Endothelial cell (in vitro differentiated cells): ENCODE measurements at regions not wholly inside any gene's neighbourhood (a gene's known extent, or its start where the extent isn't known, plus 50 kb on each side); places are given as distances from the start of the nearest gene placed in this dataset.
"Not testable (repeated sequence)": the region's sequence is repeated elsewhere in the genome, so short reads cannot be mapped to it uniquely, and the experiment has no call there.

Source experiments
- DNase-seq: peaks from one replicate; pipeline ENCODE4 v3.0.0; 2021; ENCODE audit warnings: low spot score
- H3K27ac Mint-ChIP-seq: one replicate; pipeline ENCODE4 v1.8.0; 2021; ENCODE audit warnings: mixed read lengths, inconsistent platforms; ENCODE audit not compliant: unreplicated experiment
- H3K27me3 Mint-ChIP-seq: one replicate; pipeline ENCODE4 v1.8.0; 2021; ENCODE audit warnings: mild to moderate bottlenecking, moderate library complexity, mixed read lengths, inconsistent platforms; ENCODE audit not compliant: unreplicated experiment
- H3K36me3 Mint-ChIP-seq: one replicate; pipeline ENCODE4 v1.8.0; 2021; ENCODE audit warnings: mild to moderate bottlenecking, low read depth, mixed read lengths, inconsistent platforms; ENCODE audit not compliant: unreplicated experiment
- H3K4me1 Mint-ChIP-seq: one replicate; pipeline ENCODE4 v1.8.0; 2021; ENCODE audit warnings: mild to moderate bottlenecking, mixed read lengths, inconsistent platforms; ENCODE audit not compliant: unreplicated experiment
- H3K4me3 Mint-ChIP-seq: one replicate; pipeline ENCODE4 v1.8.0; 2021; ENCODE audit warnings: mild to moderate bottlenecking, mixed read lengths, inconsistent platforms; ENCODE audit not compliant: unreplicated experiment
- H3K9me3 Mint-ChIP-seq: one replicate; pipeline ENCODE4 v1.8.0; 2021; ENCODE audit warnings: mixed read lengths, inconsistent platforms; ENCODE audit not compliant: unreplicated experiment
- TF ChIP-seq, protein P1 (sequence below): fragments of 200-600 bp; sonication (generic); IDR thresholded peaks from one replicate; pipeline ENCODE4 v1.5.0; 2021; ENCODE audit warnings: antibody characterized with exemption; ENCODE audit not compliant: unreplicated experiment

DNA sequence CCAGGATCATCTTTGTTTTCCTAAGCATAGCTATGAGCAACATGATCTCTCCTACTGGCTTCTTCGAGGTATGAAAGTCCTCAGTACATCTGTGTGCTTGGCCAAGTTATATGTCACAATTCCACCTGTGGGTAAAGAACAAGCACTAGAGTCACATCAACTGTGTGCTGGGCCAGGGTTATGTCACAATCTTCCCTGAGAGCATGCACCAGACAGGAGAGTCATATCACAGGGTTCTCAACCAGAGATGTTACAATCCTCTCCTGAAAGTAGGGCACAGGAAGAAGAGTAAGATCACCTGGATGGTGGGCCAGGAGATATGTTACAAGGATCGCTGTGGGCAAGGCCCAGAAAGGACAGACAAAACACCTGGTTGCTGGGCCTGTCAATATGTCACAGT is 143.7 kb downstream of the ZNF675 start:
- TF ChIP-seq, protein P1, sequence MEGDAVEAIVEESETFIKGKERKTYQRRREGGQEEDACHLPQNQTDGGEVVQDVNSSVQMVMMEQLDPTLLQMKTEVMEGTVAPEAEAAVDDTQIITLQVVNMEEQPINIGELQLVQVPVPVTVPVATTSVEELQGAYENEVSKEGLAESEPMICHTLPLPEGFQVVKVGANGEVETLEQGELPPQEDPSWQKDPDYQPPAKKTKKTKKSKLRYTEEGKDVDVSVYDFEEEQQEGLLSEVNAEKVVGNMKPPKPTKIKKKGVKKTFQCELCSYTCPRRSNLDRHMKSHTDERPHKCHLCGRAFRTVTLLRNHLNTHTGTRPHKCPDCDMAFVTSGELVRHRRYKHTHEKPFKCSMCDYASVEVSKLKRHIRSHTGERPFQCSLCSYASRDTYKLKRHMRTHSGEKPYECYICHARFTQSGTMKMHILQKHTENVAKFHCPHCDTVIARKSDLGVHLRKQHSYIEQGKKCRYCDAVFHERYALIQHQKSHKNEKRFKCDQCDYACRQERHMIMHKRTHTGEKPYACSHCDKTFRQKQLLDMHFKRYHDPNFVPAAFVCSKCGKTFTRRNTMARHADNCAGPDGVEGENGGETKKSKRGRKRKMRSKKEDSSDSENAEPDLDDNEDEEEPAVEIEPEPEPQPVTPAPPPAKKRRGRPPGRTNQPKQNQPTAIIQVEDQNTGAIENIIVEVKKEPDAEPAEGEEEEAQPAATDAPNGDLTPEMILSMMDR, result no peak
- Mint-ChIP-seq H3K9me3 (peaks cover 9% of the 10 kb centered on the region), H3K36me3 (peaks cover 11% of the 10 kb centered on the region), H3K4me3 (no peak overlapping the region), H3K4me1 (no peaks in the 10 kb centered on the region), H3K27me3 (peaks cover 4% of the 10 kb centered on the region), H3K27ac (no peak overlapping the region)
- DNase-seq, result no peak

DNA sequence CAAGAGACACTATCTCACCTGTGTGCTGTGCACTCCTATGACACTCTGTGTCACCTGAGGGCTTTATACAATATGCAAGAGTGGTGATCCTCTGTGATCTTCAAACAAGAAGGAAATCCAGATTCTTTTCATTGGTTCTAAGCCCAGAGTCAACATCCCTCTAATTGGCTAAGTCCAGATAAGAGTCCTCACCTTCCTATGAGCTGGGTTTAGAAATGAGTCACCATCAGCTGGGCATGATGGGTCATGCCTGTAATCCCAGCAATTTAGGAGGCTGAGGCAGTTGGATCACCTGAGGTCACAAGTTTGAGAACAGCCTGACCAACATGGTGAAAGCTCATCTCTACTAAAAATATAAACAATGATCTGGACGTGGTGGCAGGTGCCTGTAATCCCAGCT is 144.4 kb downstream of the ZNF675 start:
- no peak overlapping the region for H3K27ac Mint-ChIP-seq
- peaks cover 9% of the 10 kb centered on the region for H3K9me3 Mint-ChIP-seq
- H3K27me3 Mint-ChIP-seq, result peaks cover 4% of the 10 kb centered on the region
- TF ChIP-seq, protein P1, result no peak
- DNase-seq, result no peak
- H3K4me1 Mint-ChIP-seq, result no peaks in the 10 kb centered on the region
- peaks cover 11% of the 10 kb centered on the region for H3K36me3 Mint-ChIP-seq
- no peak overlapping the region for H3K4me3 Mint-ChIP-seq

DNA sequence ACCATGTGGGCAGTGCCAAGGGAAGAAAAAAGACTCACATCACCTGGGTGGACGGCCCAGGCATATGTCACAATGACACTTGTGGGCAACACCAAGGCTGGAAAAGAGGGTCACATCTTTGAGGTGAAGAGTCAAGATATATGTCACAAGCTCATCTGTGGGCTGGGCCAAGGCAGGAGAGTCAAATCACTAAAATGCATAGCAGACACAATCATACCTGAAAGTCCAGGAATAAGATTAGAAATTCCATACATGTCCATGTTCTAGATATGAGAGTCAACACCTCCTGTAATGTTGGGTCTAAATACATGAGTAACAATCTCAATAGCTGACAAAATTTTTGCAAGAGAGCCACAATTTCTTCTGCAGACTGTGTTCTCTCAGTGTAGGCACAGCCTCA is 145.0 kb downstream of the ZNF675 start:
- no peak overlapping the region for H3K4me3 Mint-ChIP-seq
- H3K4me1 Mint-ChIP-seq, result no peaks in the 10 kb centered on the region
- H3K9me3 Mint-ChIP-seq, result peaks cover 9% of the 10 kb centered on the region
- H3K27ac Mint-ChIP-seq, result no peak overlapping the region
- DNase-seq, result no peak
- peaks cover 4% of the 10 kb centered on the region for H3K27me3 Mint-ChIP-seq
- peaks cover 11% of the 10 kb centered on the region for H3K36me3 Mint-ChIP-seq
- TF ChIP-seq, protein P1, result no peak

DNA sequence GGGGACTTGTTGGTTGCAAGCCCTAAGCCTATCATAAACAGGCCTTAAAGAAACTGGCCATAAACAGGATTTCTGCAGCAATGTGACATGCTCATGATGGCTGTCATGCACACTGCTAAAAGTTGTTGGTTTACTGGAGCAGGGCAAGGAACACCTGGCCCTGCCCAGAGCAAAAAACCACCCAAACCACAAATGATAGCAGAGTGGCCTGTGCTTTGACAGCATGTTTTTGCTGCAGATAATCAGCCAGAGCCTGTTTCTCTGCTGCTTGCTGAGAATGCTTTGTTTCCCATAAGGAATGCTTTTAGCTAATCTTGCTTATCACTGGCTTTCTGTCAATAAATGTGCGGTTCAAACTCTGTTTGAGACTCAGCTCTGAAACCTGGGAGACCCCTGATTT is 144.9 kb upstream of the ZNF91 start:
- Mint-ChIP-seq H3K9me3 (peaks cover 15% of the 10 kb centered on the region), H3K36me3 (peaks cover 11% of the 10 kb centered on the region)
- H3K4me3 Mint-ChIP-seq, H3K27me3 Mint-ChIP-seq, DNase-seq, H3K27ac Mint-ChIP-seq, H3K4me1 Mint-ChIP-seq: not testable (repeated sequence)

DNA sequence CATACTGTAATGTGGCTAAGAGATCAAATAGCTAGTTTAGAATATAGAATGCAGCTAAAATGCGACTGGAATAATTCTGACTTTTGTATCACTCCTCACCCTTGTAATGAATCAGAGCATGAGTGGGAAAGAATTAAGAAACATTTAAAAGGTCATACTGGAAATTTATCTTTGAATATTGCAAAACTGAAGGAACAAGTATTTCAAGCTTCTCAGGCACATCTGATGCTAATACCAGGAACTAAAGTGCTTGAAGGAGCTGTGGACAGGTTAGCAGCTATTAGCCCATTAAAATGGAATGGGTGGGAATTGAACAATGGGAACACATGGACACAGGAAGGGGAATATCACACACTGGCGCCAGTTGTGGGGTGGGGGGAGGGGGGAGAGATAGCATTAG is 144.2 kb upstream of the ZNF91 start:
- TF ChIP-seq, protein P1, result no peak
- H3K9me3 Mint-ChIP-seq, result peaks cover 21% of the 10 kb centered on the region
- H3K27me3 Mint-ChIP-seq, result no peaks in the 10 kb centered on the region
- no peak overlapping the region for H3K27ac Mint-ChIP-seq
- H3K4me1 Mint-ChIP-seq, result no peaks in the 10 kb centered on the region
- no peak for DNase-seq
- no peak overlapping the region for H3K4me3 Mint-ChIP-seq
- peaks cover 13% of the 10 kb centered on the region for H3K36me3 Mint-ChIP-seq

DNA sequence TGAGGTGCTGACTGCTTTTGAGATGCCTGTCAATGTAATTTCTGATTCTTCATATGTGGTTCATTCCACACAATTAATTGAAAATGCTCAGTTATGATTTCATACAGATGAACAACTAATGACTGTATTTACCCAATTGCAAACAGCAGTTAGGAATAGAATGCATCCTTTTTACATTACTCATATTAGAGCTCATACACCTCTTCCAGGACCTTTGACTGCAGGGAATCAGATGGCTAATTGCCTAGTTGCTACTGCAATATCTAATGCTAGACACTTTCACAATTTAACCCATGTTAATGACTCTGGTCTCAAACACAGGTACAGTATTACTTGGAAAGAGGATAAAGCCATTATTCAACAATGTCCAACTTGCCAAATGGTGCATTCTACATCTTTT is 141.9 kb upstream of the ZNF91 start:
- not testable (repeated sequence) for H3K27me3 Mint-ChIP-seq, DNase-seq, H3K27ac Mint-ChIP-seq, H3K4me1 Mint-ChIP-seq, H3K4me3 Mint-ChIP-seq
- H3K36me3 Mint-ChIP-seq, result peaks cover 12% of the 10 kb centered on the region
- H3K9me3 Mint-ChIP-seq, result peaks cover 17% of the 10 kb centered on the region

DNA sequence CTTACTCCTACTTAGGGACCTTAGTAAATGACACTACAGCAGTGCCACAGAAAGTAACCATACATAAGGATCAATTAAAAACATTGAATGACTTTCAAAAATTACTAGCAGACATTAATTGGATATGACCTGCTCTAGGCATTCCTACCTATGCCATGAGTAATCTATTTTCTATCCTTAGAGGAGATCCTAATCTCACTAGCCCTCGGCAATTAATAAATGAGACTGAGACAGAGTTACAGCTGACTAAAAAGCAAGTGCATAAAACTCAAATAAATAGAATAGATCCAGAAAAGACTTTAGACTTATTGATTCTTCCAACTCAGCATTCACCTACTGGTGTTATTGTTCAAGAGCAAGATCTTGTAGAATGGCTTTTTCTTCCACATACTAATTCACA is 141.1 kb upstream of the ZNF91 start:
- H3K4me3 Mint-ChIP-seq, H3K4me1 Mint-ChIP-seq, H3K27me3 Mint-ChIP-seq, DNase-seq, H3K27ac Mint-ChIP-seq: not testable (repeated sequence)
- Mint-ChIP-seq H3K36me3 (peaks cover 12% of the 10 kb centered on the region), H3K9me3 (peaks cover 22% of the 10 kb centered on the region)

DNA sequence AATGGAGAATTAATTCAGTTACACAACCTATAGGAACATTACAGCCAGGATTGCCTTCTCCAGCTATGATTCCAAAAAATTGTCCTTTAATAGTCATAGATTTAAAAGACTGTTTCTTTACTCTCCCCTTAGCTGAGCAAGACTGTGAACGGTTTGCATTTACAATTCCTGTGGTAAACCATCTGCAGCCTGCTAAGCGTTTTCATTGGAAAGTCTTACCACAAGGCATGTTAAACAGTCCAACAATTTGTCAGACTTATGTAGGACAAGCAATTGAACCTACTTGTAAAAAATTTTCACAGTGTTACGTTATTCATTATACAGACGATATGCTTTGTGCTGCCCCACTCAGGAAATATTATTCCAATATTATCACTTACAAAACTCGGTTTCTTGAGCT is 140.6 kb upstream of the ZNF91 start:
- Mint-ChIP-seq H3K9me3 (peaks cover 26% of the 10 kb centered on the region), H3K36me3 (peaks cover 12% of the 10 kb centered on the region)
- H3K4me3 Mint-ChIP-seq, H3K27ac Mint-ChIP-seq, DNase-seq, H3K27me3 Mint-ChIP-seq, H3K4me1 Mint-ChIP-seq: not testable (repeated sequence)

DNA sequence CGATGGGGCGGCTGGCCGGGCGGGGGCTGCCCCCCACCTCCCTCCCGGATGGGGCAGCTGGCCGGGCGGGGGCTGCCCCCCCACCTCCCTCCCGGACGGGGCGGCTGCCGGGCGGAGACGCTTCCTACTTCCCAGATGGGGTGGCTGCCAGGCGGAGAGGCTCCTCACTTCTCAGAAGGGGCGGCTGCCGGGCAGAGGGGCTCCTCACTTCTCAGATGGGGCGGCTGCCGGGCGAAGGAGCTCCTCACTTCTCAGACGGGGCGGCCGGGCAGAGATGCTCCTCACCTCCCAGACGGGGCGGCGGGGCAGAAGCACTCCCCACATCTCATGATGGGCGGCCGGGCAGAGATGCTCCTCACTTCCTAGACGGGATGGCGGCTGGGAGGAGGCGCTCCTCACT is 138.2 kb upstream of the ZNF91 start:
- not testable (repeated sequence) for H3K27me3 Mint-ChIP-seq, DNase-seq, H3K4me3 Mint-ChIP-seq, H3K4me1 Mint-ChIP-seq, H3K27ac Mint-ChIP-seq
- Mint-ChIP-seq H3K9me3 (peaks cover 37% of the 10 kb centered on the region), H3K36me3 (peaks cover 18% of the 10 kb centered on the region)
